ENCODE measurements at regions not wholly inside any gene's neighbourhood (a gene's known extent, or its start where the extent isn't known, plus 50 kb on each side); places are given as distances from the start of the nearest gene placed in this dataset.

GRCh38 chr13:82370316-82370715, 1512.0 kb downstream of the SLITRK1 start:
- H3K4me3 ChIP-seq (ENCODE audit: low read length): no peak overlapping the region
- no peaks in the 10 kb centered on the region for H3K9me3 ChIP-seq (ENCODE audit: control insufficient read depth, low read length)
- DNase-seq (ENCODE audit: low read depth): peak; percentile 42
- no peak overlapping the region for H3K9ac ChIP-seq (ENCODE audit: low read length)
- no peaks in the 10 kb centered on the region for H3K27me3 ChIP-seq (replicated peaks; ENCODE audit: control insufficient read depth, insufficient read depth, low read length)
- H3K36me3 ChIP-seq (ENCODE audit: control insufficient read depth, insufficient read depth, low read length, severe bottlenecking): no peaks in the 10 kb centered on the region
- H3K4me1 ChIP-seq (ENCODE audit: control insufficient read depth, insufficient read depth, low read length): no peaks in the 10 kb centered on the region

DNA sequence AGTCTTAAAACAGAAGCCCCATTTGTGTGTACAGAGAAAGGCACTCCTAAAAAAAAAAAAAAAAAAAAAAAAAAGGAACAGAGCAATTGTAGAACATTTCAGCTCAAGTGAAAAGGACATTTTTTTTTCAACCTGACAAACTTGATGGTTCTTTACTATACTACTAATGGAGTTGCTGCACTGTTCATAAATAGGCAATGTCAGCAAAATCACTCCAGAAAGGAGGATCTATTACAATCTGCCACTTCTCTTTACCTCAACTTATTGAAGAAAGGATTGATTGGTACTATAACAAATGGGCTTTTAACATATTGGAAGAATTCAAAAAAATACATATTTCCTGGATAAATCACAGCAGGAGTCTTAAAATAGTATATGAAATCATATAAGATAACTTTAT, 1517.7 kb downstream of the SLITRK1 start:
- Histone ChIP-seq H3K4me1 (ENCODE audit: control insufficient read depth, insufficient read depth, low read length) (no peaks in the 10 kb centered on the region), H3K4me3 (ENCODE audit: low read length) (no peak overlapping the region)

GRCh38 chr13:82358284-82358683, 1524.0 kb downstream of the SLITRK1 start:
- Histone ChIP-seq H3K4me1 (ENCODE audit: control insufficient read depth, insufficient read depth, low read length) (peaks cover 3% of the 10 kb centered on the region), H3K27me3 (replicated peaks; ENCODE audit: control insufficient read depth, insufficient read depth, low read length) (no peaks in the 10 kb centered on the region), H3K9me3 (ENCODE audit: control insufficient read depth, low read length) (no peaks in the 10 kb centered on the region), H3K36me3 (ENCODE audit: control insufficient read depth, insufficient read depth, low read length, severe bottlenecking) (no peaks in the 10 kb centered on the region), H3K4me3 (ENCODE audit: low read length) (no peak overlapping the region), H3K9ac (ENCODE audit: low read length) (no peak overlapping the region)
- peak; percentile 27 for DNase-seq (ENCODE audit: low read depth)

More for the DNA sequence above, 1517.7 kb downstream of the SLITRK1 start:
- H3K9ac ChIP-seq (ENCODE audit: low read length): no peak overlapping the region
- H3K27me3 ChIP-seq (replicated peaks; ENCODE audit: control insufficient read depth, insufficient read depth, low read length): no peaks in the 10 kb centered on the region
- DNase-seq (ENCODE audit: low read depth): no peak
- H3K9me3 ChIP-seq (ENCODE audit: control insufficient read depth, low read length): no peaks in the 10 kb centered on the region
- no peaks in the 10 kb centered on the region for H3K36me3 ChIP-seq (ENCODE audit: control insufficient read depth, insufficient read depth, low read length, severe bottlenecking)

- Histone ChIP-seq H3K4me3 (ENCODE audit: low read length) (no peak overlapping the region), H3K9ac (ENCODE audit: low read length) (peak overlapping the region; percentile 33), H3K9me3 (ENCODE audit: control insufficient read depth, low read length) (no peaks in the 10 kb centered on the region), H3K36me3 (ENCODE audit: control insufficient read depth, insufficient read depth, low read length, severe bottlenecking) (no peaks in the 10 kb centered on the region), H3K4me1 (ENCODE audit: control insufficient read depth, insufficient read depth, low read length) (peaks cover 3% of the 10 kb centered on the region), H3K27me3 (replicated peaks; ENCODE audit: control insufficient read depth, insufficient read depth, low read length) (no peaks in the 10 kb centered on the region)
- DNase-seq (ENCODE audit: low read depth): peak; percentile 45
These were observed 1525.4 kb downstream of the SLITRK1 start for GRCh38 chr13:82356667-82357410.

DNA sequence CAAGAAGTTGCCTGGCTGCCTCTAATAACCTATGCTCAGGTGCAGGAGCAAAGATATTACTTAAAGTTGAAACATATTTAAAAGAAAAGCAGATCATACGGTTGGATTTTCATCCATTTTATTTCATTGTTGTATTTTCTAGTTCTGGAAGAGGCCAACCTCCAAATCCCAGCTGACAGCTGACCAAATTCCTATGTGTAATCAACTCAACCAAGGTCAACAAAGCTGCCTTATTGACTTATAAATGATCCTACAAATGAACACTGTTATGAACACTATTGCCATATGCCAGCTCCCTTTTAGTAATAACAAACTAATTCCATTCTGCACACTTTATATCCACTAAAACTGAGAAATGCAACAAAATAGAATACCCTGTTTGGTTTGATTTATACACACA, 1537.4 kb downstream of the SLITRK1 start:
- H3K36me3 ChIP-seq (ENCODE audit: control insufficient read depth, insufficient read depth, low read length, severe bottlenecking): no peaks in the 10 kb centered on the region
- DNase-seq (ENCODE audit: low read depth): no peak
- H3K9me3 ChIP-seq (ENCODE audit: control insufficient read depth, low read length): no peaks in the 10 kb centered on the region
- H3K4me1 ChIP-seq (ENCODE audit: control insufficient read depth, insufficient read depth, low read length): no peaks in the 10 kb centered on the region
- no peaks in the 10 kb centered on the region for H3K27me3 ChIP-seq (replicated peaks; ENCODE audit: control insufficient read depth, insufficient read depth, low read length)
- H3K4me3 ChIP-seq (ENCODE audit: low read length): no peak overlapping the region
- H3K9ac ChIP-seq (ENCODE audit: low read length): no peak overlapping the region

- no peak overlapping the region for H3K4me3 ChIP-seq (ENCODE audit: low read length)
- H3K27me3 ChIP-seq (replicated peaks; ENCODE audit: control insufficient read depth, insufficient read depth, low read length): no peaks in the 10 kb centered on the region
- H3K9ac ChIP-seq (ENCODE audit: low read length): no peak overlapping the region
- H3K9me3 ChIP-seq (ENCODE audit: control insufficient read depth, low read length): no peaks in the 10 kb centered on the region
- DNase-seq (ENCODE audit: low read depth): peak; percentile 37
- no peaks in the 10 kb centered on the region for H3K4me1 ChIP-seq (ENCODE audit: control insufficient read depth, insufficient read depth, low read length)
- no peaks in the 10 kb centered on the region for H3K36me3 ChIP-seq (ENCODE audit: control insufficient read depth, insufficient read depth, low read length, severe bottlenecking)
These were observed 1541.2 kb downstream of the SLITRK1 start for GRCh38 chr13:82341116-82341515.

DNA sequence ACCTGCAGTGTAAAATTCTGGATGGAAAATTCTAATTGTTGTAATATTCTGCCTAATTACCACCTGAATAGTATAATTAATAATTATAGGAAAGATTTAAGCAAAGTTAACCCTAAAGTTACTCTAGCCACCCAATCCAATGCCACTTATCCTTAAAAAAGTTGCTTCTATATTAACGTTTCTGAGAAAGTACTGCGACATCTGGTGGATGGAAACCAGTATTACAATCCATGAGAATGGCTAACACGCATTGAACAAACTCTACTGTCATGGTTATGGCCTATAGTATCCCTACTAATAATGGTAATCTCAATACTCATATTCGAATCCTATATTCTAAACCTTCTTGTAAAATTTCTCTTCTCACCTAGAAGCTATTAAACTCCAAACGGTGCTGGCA, 1551.8 kb downstream of the SLITRK1 start:
- H3K4me1 ChIP-seq (ENCODE audit: control insufficient read depth, insufficient read depth, low read length): no peaks in the 10 kb centered on the region
- DNase-seq (ENCODE audit: low read depth): peak; percentile 20
- no peak overlapping the region for H3K4me3 ChIP-seq (ENCODE audit: low read length)
- no peak overlapping the region for H3K9ac ChIP-seq (ENCODE audit: low read length)
- no peaks in the 10 kb centered on the region for H3K36me3 ChIP-seq (ENCODE audit: control insufficient read depth, insufficient read depth, low read length, severe bottlenecking)
- no peaks in the 10 kb centered on the region for H3K9me3 ChIP-seq (ENCODE audit: control insufficient read depth, low read length)
- H3K27me3 ChIP-seq (replicated peaks; ENCODE audit: control insufficient read depth, insufficient read depth, low read length): no peaks in the 10 kb centered on the region

DNA sequence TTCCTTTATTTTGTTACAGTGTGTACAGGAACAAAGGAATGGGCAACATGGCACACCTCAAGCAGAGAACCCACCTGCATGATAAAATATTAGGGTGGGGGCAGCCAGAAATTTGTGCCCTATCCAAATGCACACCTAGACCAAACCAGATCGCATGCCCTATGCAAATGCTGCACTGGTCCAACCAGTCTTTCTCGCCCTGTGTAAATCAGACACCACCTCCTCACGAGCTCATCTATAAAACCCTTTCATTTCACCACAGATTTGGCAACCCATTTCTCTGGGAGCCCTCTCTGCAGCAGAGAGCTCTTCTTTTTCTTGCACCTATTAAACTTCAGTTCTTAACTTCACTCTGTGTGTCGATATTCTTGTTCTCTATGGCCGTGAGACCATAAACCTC, 1559.2 kb downstream of the SLITRK1 start:
- no peaks in the 10 kb centered on the region for H3K27me3 ChIP-seq (replicated peaks; ENCODE audit: control insufficient read depth, insufficient read depth, low read length)
- no peaks in the 10 kb centered on the region for H3K36me3 ChIP-seq (ENCODE audit: control insufficient read depth, insufficient read depth, low read length, severe bottlenecking)
- no peaks in the 10 kb centered on the region for H3K4me1 ChIP-seq (ENCODE audit: control insufficient read depth, insufficient read depth, low read length)
- H3K4me3 ChIP-seq (ENCODE audit: low read length): no peak overlapping the region
- H3K9ac ChIP-seq (ENCODE audit: low read length): no peak overlapping the region
- no peaks in the 10 kb centered on the region for H3K9me3 ChIP-seq (ENCODE audit: control insufficient read depth, low read length)
- DNase-seq (ENCODE audit: low read depth): no peak

GRCh38 chr13:82305588-82305987, 1576.7 kb downstream of the SLITRK1 start:
- Histone ChIP-seq H3K36me3 (ENCODE audit: control insufficient read depth, insufficient read depth, low read length, severe bottlenecking) (no peaks in the 10 kb centered on the region), H3K4me3 (ENCODE audit: low read length) (no peak overlapping the region), H3K27me3 (replicated peaks; ENCODE audit: control insufficient read depth, insufficient read depth, low read length) (no peaks in the 10 kb centered on the region), H3K9ac (ENCODE audit: low read length) (no peak overlapping the region), H3K9me3 (ENCODE audit: control insufficient read depth, low read length) (peaks cover 4% of the 10 kb centered on the region), H3K4me1 (ENCODE audit: control insufficient read depth, insufficient read depth, low read length) (no peaks in the 10 kb centered on the region)
- DNase-seq (ENCODE audit: low read depth): no peak

DNA sequence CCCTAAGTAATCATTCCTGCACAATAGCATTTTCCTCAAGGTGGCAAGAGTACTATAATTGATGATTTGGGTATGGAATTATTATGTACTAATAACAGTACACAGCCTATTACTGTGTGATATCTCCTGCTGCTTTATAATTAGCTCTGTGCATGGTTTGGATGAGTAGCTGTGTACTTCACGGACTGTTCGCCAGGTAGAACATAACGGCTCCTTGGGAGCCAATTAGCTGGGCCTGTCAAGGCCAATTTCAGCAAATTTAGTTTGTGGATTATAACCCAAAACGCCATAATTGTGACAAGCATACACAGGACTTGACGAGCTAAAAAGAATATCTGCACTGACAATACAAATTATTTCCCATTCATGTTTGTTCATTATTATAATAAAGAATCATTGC, 1584.2 kb downstream of the SLITRK1 start:
- H3K36me3 ChIP-seq (ENCODE audit: control insufficient read depth, insufficient read depth, low read length, severe bottlenecking): no peaks in the 10 kb centered on the region
- H3K4me1 ChIP-seq (ENCODE audit: control insufficient read depth, insufficient read depth, low read length): no peaks in the 10 kb centered on the region
- H3K9me3 ChIP-seq (ENCODE audit: control insufficient read depth, low read length): peaks cover 3% of the 10 kb centered on the region
- no peak overlapping the region for H3K4me3 ChIP-seq (ENCODE audit: low read length)
- DNase-seq (ENCODE audit: low read depth): no peak
- no peaks in the 10 kb centered on the region for H3K27me3 ChIP-seq (replicated peaks; ENCODE audit: control insufficient read depth, insufficient read depth, low read length)
- no peak overlapping the region for H3K9ac ChIP-seq (ENCODE audit: low read length)

GRCh38 chr13:82294226-82294625, 1588.0 kb downstream of the SLITRK1 start:
- Histone ChIP-seq H3K4me3 (ENCODE audit: low read length) (no peak overlapping the region), H3K9ac (ENCODE audit: low read length) (no peak overlapping the region), H3K36me3 (ENCODE audit: control insufficient read depth, insufficient read depth, low read length, severe bottlenecking) (no peaks in the 10 kb centered on the region), H3K27me3 (replicated peaks; ENCODE audit: control insufficient read depth, insufficient read depth, low read length) (no peaks in the 10 kb centered on the region), H3K4me1 (ENCODE audit: control insufficient read depth, insufficient read depth, low read length) (no peaks in the 10 kb centered on the region), H3K9me3 (ENCODE audit: control insufficient read depth, low read length) (peaks cover 2% of the 10 kb centered on the region)
- no peak for DNase-seq (ENCODE audit: low read depth)

DNA sequence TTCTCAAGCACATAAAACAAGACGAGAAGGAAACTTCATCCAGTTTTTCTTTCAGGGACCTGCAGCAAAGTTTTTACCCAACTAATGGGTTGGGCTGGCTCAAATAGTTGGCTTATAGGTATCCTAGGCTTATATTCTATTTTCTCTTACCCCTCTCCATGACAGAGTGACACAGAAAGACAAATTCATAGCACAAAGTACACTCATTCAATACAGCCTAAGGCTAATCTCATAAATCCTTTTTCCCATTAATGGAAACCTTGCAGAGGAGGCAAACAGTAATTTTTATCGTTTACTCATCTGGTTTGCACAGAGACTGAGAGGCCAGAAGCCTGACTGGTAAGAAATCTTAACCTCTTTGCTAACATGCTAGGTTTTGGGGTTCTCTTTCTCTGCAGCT, 1589.9 kb downstream of the SLITRK1 start:
- Histone ChIP-seq H3K4me3 (ENCODE audit: low read length) (no peak overlapping the region), H3K36me3 (ENCODE audit: control insufficient read depth, insufficient read depth, low read length, severe bottlenecking) (no peaks in the 10 kb centered on the region), H3K27me3 (replicated peaks; ENCODE audit: control insufficient read depth, insufficient read depth, low read length) (no peaks in the 10 kb centered on the region), H3K9ac (ENCODE audit: low read length) (no peak overlapping the region), H3K9me3 (ENCODE audit: control insufficient read depth, low read length) (peaks cover 2% of the 10 kb centered on the region), H3K4me1 (ENCODE audit: control insufficient read depth, insufficient read depth, low read length) (no peaks in the 10 kb centered on the region)
- no peak for DNase-seq (ENCODE audit: low read depth)
